H9 (cell line): ENCODE measurements at regions not wholly inside any gene's neighbourhood (a gene's known extent, or its start where the extent isn't known, plus 50 kb on each side); places are given as distances from the start of the nearest gene placed in this dataset.

ENCODE experiments used
- DNase-seq: peaks from one replicate; pipeline ENCODE4 v3.0.0-alpha.2; 2017
- H2AFZ ChIP-seq: one replicate; pipeline ENCODE4 v1.6.1; 2013; ENCODE audit warnings: mild to moderate bottlenecking, low read length, control low read depth, moderate library complexity
- H2AK5ac ChIP-seq: 2 replicates; pipeline ENCODE4 v1.6.1; 2013; ENCODE audit warnings: low read length, control low read depth, mixed read lengths; ENCODE audit not compliant: insufficient read length
- H2BK120ac ChIP-seq: one replicate; pipeline ENCODE4 v1.6.1; 2013; ENCODE audit warnings: low read depth, mild to moderate bottlenecking, low read length, control low read depth, inconsistent platforms; ENCODE audit not compliant: poor library complexity, severe bottlenecking
- H2BK12ac ChIP-seq: 2 replicates; pipeline ENCODE4 v1.6.1; 2013; ENCODE audit warnings: low read length, control low read depth, mixed read lengths, low read depth; ENCODE audit not compliant: insufficient read length
- H2BK15ac ChIP-seq: 2 replicates; pipeline ENCODE4 v1.6.1; 2013; ENCODE audit warnings: low read depth, low read length, control low read depth
- H2BK20ac ChIP-seq: one replicate; pipeline ENCODE4 v1.6.1; 2013; ENCODE audit warnings: low read depth, mild to moderate bottlenecking, low read length, control low read depth, inconsistent platforms; ENCODE audit not compliant: poor library complexity, severe bottlenecking
- H2BK5ac ChIP-seq: 2 replicates; pipeline ENCODE4 v1.6.1; 2013; ENCODE audit warnings: low read length, control low read depth, mixed read lengths; ENCODE audit not compliant: insufficient read length
- H3K14ac ChIP-seq: 2 replicates; pipeline ENCODE4 v1.6.1; 2013; ENCODE audit warnings: low read length, control low read depth; ENCODE audit not compliant: insufficient read depth
- H3K18ac ChIP-seq: 2 replicates; pipeline ENCODE4 v1.6.1; 2013; ENCODE audit warnings: low read depth, mild to moderate bottlenecking, mixed read lengths, low read length, control low read depth; ENCODE audit not compliant: insufficient read length
- H3K23ac ChIP-seq: 2 replicates; pipeline ENCODE4 v1.6.1; 2013; ENCODE audit warnings: low read length, control low read depth, mixed read lengths, low read depth; ENCODE audit not compliant: insufficient read length
- H3K23me2 ChIP-seq: 2 replicates; pipeline ENCODE4 v1.6.1; 2013; ENCODE audit warnings: low read depth, mild to moderate bottlenecking, mixed read lengths, low read length, control low read depth; ENCODE audit not compliant: insufficient read length, poor library complexity, severe bottlenecking
- H3K27ac ChIP-seq: 2 replicates; pipeline ENCODE4 v1.5.1; 2013; ENCODE audit warnings: low read length, control low read depth, mixed read lengths, low read depth; ENCODE audit not compliant: insufficient read length
- H3K27me3 ChIP-seq: 2 replicates; pipeline ENCODE4 v1.6.1; 2013; ENCODE audit warnings: low read length, control low read depth, inconsistent platforms; ENCODE audit not compliant: insufficient read depth
- H3K4ac ChIP-seq: 2 replicates; pipeline ENCODE4 v1.6.1; 2013; ENCODE audit warnings: low read depth, mild to moderate bottlenecking, control low read depth, inconsistent platforms, low read length, moderate library complexity
- H3K4me1 ChIP-seq: 2 replicates; pipeline ENCODE4 v1.6.1; 2013; ENCODE audit warnings: low read length, control low read depth, inconsistent platforms; ENCODE audit not compliant: insufficient read depth
- H3K4me2 ChIP-seq: 2 replicates; pipeline ENCODE4 v1.6.1; 2013; ENCODE audit warnings: low read length, control low read depth, mixed read lengths; ENCODE audit not compliant: insufficient read length, insufficient read depth
- H3K56ac ChIP-seq: 2 replicates; pipeline ENCODE4 v1.6.1; 2013; ENCODE audit warnings: low read depth, mild to moderate bottlenecking, mixed read lengths, low read length, control low read depth; ENCODE audit not compliant: insufficient read length
- H3K79me1 ChIP-seq: 2 replicates; pipeline ENCODE4 v1.6.1; 2013; ENCODE audit warnings: low read depth, mild to moderate bottlenecking, moderate library complexity, low read length, control low read depth, inconsistent platforms; ENCODE audit not compliant: insufficient read depth, poor library complexity, severe bottlenecking
- H3K79me2 ChIP-seq: 2 replicates; pipeline ENCODE4 v1.6.1; 2013; ENCODE audit warnings: low read length, control low read depth, inconsistent platforms; ENCODE audit not compliant: insufficient read depth
- H3K9ac ChIP-seq: 2 replicates; pipeline ENCODE4 v1.6.1; 2013; ENCODE audit warnings: low read length, control low read depth, mixed read lengths; ENCODE audit not compliant: insufficient read length; ENCODE audit errors: extremely low read depth
- H3K9me3 ChIP-seq: one replicate; pipeline ENCODE4 v1.6.1; 2013; ENCODE audit warnings: low read depth, low read length, inconsistent platforms; ENCODE audit not compliant: control insufficient read depth
- H3T11ph ChIP-seq: one replicate; pipeline ENCODE4 v1.6.1; 2013; ENCODE audit warnings: mild to moderate bottlenecking, low read length, control low read depth, inconsistent platforms
- H4K20me1 ChIP-seq: one replicate; pipeline ENCODE4 v1.6.1; 2013; ENCODE audit not compliant: control insufficient read depth, insufficient read length, insufficient read depth
- H4K5ac ChIP-seq: 2 replicates; pipeline ENCODE4 v1.6.1; 2013; ENCODE audit warnings: low read depth, mild to moderate bottlenecking, mixed read lengths, low read length, control low read depth; ENCODE audit not compliant: insufficient read length
- H4K8ac ChIP-seq: replicated peaks from 2 replicates; pipeline ENCODE4 v1.6.1; 2013; ENCODE audit warnings: low read length, control low read depth, mixed read lengths, low read depth; ENCODE audit not compliant: insufficient read length
- H4K91ac ChIP-seq: 2 replicates; pipeline ENCODE4 v1.6.1; 2013; ENCODE audit warnings: low read depth, mild to moderate bottlenecking, moderate library complexity, mixed read lengths, low read length, control low read depth; ENCODE audit not compliant: insufficient read length
- H3K27ac Mint-ChIP-seq, 3 experiments: 2 replicates in 2 of 3; 3 replicates in 1 of 3; pipeline ENCODE4 v1.8.0; 2020 to 2021; ENCODE audit warnings: mixed read lengths in 3 of 3, mild to moderate bottlenecking in 1 of 3, moderate library complexity in 1 of 3
- H3K27me3 Mint-ChIP-seq: 2 replicates; pipeline ENCODE4 v1.8.0; 2021; ENCODE audit warnings: low read depth, mild to moderate bottlenecking, moderate library complexity, mixed read lengths
- H3K36me3 Mint-ChIP-seq, 3 experiments: 2 replicates in 2 of 3; 3 replicates in 1 of 3; pipeline ENCODE4 v1.8.0; 2020 to 2021; ENCODE audit warnings: low read depth in 3 of 3, mixed read lengths in 3 of 3; ENCODE audit not compliant: insufficient read depth in 1 of 3
- H3K4me1 Mint-ChIP-seq, 2 experiments: 2 replicates each; pipeline ENCODE4 v1.8.0; 2020; ENCODE audit warnings: mixed read lengths in 2 of 2
- H3K4me3 Mint-ChIP-seq, 2 experiments: 2 replicates in 1 of 2; 3 replicates in 1 of 2; pipeline ENCODE4 v1.8.0; 2020 to 2021; ENCODE audit warnings: mild to moderate bottlenecking in 2 of 2, mixed read lengths in 2 of 2, moderate library complexity in 1 of 2
- H3K9me3 Mint-ChIP-seq, 2 experiments: 2 replicates in 1 of 2; 3 replicates in 1 of 2; pipeline ENCODE4 v1.8.0; 2020; ENCODE audit warnings: mild to moderate bottlenecking in 2 of 2, mixed read lengths in 2 of 2, moderate library complexity in 1 of 2
- WGBS: extraction: QIAGEN DNeasy Blood & Tissue Kit; methylation state at CpG from one replicate; pipeline ENCODE4 v1.1.7; 2013; ENCODE audit warnings: missing lambda C conversion rate, low lambda C conversion rate, mixed read lengths; ENCODE audit not compliant: insufficient read length; ENCODE audit errors: extremely low coverage; 5-methylcytosine and 5-hydroxymethylcytosine counted together
- TF ChIP-seq, protein P1 (sequence below): fragments of 200-600 bp; sonication (generic); conservative IDR thresholded peaks from 3 replicates; pipeline ENCODE4 v1.8.0; 2021; ENCODE audit warnings: antibody characterized with exemption, mild to moderate bottlenecking

DNA sequence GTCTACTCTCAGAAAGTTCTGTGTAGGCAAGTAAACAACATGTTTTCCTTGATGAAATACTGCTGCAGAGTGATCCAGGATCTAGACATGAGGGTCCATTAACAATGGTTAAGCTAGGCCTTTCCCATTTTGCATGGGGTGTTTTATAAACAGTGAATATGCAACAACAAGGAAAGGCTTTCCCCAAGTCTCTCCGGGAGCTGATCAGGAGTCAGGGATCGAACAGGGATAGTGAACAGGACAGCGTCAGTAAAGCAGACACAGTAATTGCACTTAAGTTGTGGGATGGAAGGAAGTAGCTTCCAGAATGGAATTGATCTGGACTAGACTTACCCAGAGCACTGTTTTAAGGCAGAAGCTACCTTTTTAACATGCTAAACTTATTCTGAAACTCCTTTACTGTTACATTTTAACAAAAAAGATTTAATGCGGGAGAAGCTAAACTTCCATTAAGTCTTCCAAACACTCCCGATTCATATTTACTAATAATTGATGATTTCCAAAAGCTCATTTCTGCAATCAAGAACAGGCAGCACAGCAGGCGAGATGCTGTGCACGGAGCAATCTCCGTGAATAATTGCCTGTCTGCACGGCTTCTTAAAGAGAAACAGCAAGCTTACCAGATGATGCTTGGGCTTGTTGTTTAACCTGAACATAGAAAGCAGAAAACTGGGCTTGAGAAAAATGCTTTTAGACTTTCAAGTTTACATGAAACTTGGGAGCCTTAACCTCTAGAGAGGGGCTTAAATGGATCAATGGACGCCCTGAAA, 50.3 kb upstream of the DOCK1 start:
- Histone ChIP-seq H2BK12ac (no peak overlapping the region), H3K56ac (no peak overlapping the region), H3T11ph (no peak overlapping the region)

More for the DNA sequence above, 50.3 kb upstream of the DOCK1 start:
- DNase-seq, result no peak
- Histone ChIP-seq H3K4me2 (no peak overlapping the region), H2BK5ac (no peak overlapping the region), H3K9ac (no peak overlapping the region), H3K79me2 (no peaks in the 10 kb centered on the region), H4K5ac (no peak overlapping the region), H2AFZ (no peak overlapping the region), H3K4me1 (no peaks in the 10 kb centered on the region), H3K27ac (no peak overlapping the region), H2BK15ac (no peak overlapping the region), H4K91ac (no peak overlapping the region), H3K79me1 (no peaks in the 10 kb centered on the region), H3K27me3 (no peaks in the 10 kb centered on the region), H4K8ac (no peak overlapping the region), H2BK120ac (no peak overlapping the region), H3K9me3 (no peaks in the 10 kb centered on the region), H3K23ac (no peak overlapping the region), H3K4ac (no peak overlapping the region), H2BK20ac (no peak overlapping the region), H4K20me1 (no peaks in the 10 kb centered on the region), H3K23me2 (no peaks in the 10 kb centered on the region), H2AK5ac (no peak overlapping the region), H3K14ac (no peak overlapping the region), H3K18ac (no peak overlapping the region)
- no peak overlapping the region for H3K27ac Mint-ChIP-seq
- H3K4me3 Mint-ChIP-seq, result no peak overlapping the region
- peaks cover 2 to 3% of the 10 kb centered on the region in 2 experiments; a peak in 2 of 5 replicates for H3K9me3 Mint-ChIP-seq
- no CpG with 5 or more reads among the region's 10 CpGs for WGBS
- TF ChIP-seq, protein P1, sequence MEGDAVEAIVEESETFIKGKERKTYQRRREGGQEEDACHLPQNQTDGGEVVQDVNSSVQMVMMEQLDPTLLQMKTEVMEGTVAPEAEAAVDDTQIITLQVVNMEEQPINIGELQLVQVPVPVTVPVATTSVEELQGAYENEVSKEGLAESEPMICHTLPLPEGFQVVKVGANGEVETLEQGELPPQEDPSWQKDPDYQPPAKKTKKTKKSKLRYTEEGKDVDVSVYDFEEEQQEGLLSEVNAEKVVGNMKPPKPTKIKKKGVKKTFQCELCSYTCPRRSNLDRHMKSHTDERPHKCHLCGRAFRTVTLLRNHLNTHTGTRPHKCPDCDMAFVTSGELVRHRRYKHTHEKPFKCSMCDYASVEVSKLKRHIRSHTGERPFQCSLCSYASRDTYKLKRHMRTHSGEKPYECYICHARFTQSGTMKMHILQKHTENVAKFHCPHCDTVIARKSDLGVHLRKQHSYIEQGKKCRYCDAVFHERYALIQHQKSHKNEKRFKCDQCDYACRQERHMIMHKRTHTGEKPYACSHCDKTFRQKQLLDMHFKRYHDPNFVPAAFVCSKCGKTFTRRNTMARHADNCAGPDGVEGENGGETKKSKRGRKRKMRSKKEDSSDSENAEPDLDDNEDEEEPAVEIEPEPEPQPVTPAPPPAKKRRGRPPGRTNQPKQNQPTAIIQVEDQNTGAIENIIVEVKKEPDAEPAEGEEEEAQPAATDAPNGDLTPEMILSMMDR, result no peak
- H3K27me3 Mint-ChIP-seq, result peaks cover 2% of the 10 kb centered on the region
- H3K36me3 Mint-ChIP-seq, result peaks cover 0 to 5% (median 2%) of the 10 kb centered on the region in 3 experiments; a peak in 2 of 7 replicates
- no peaks in the 10 kb centered on the region for H3K4me1 Mint-ChIP-seq
